Kidney (tissue), 13 donors: ENCODE measurements at regions not wholly inside any gene's neighbourhood (a gene's known extent, or its start where the extent isn't known, plus 50 kb on each side); places are given as distances from the start of the nearest gene placed in this dataset.
"Not testable (repeated sequence)": the region's sequence is repeated elsewhere in the genome, so short reads cannot be mapped to it uniquely, and the experiment has no call there.

Experiments
- DNase-seq, 5 donors: peaks; one replicate each; pipeline ENCODE4 v3.0.0-alpha.2; 2013 to 2020
- FAIRE-seq: peaks from 2 replicates; lab custom pipeline; 2012; peaks lifted over from hg19 to GRCh38; lab: Jason Lieb, UNC
- H3K27ac ChIP-seq, 2 donors: one replicate each; pipeline ENCODE4 v1.7.0; 2013; ENCODE audit warnings: low read depth in 2 of 2, low read length in 2 of 2, inconsistent platforms in 1 of 2
- H3K27me3 ChIP-seq: one replicate; pipeline ENCODE4 v1.7.1; 2013; ENCODE audit warnings: low read length, inconsistent platforms; ENCODE audit not compliant: control insufficient read depth, insufficient read depth
- H3K36me3 ChIP-seq, 3 donors: one replicate each; pipeline versions ENCODE4 v1.7.0 to v1.7.1; 2013; ENCODE audit warnings: low read length in 3 of 3, control low read depth in 1 of 3, inconsistent platforms in 1 of 3; ENCODE audit not compliant: insufficient read depth in 3 of 3, control insufficient read depth in 2 of 3
- H3K4me1 ChIP-seq, 3 donors: one replicate each; pipeline versions ENCODE4 v1.7.0 to v1.7.1; 2013; ENCODE audit warnings: low read length in 3 of 3, inconsistent platforms in 1 of 3, low read depth in 1 of 3; ENCODE audit not compliant: control insufficient read depth in 2 of 3, insufficient read depth in 2 of 3
- H3K4me3 ChIP-seq, 3 donors: one replicate each; pipeline versions ENCODE4 v1.7.0 to v1.8.1; 2013; ENCODE audit warnings: low read length in 3 of 3, control low read depth in 1 of 3, inconsistent platforms in 1 of 3
- H3K9ac ChIP-seq, 3 donors: one replicate each; pipeline versions ENCODE4 v1.7.0 to v1.7.1; 2013; ENCODE audit warnings: low read length in 3 of 3, control low read depth in 1 of 3, inconsistent platforms in 1 of 3
- H3K9me3 ChIP-seq, 3 donors: one replicate each; pipeline versions ENCODE4 v1.7.0 to v1.7.1; 2013; ENCODE audit warnings: low read length in 3 of 3, control low read depth in 1 of 3, inconsistent platforms in 1 of 3; ENCODE audit not compliant: control insufficient read depth in 2 of 3, insufficient read depth in 1 of 3
- intact Hi-C: fragments of 100-400 bp; cut with DNase I; formaldehyde crosslinking; loops from one replicate; pipeline ENCODE4 v1.11.1; 2022
- TF ChIP-seq, protein P1 (sequence below): IDR thresholded peaks from 3 replicates; pipeline ENCODE4 v1.5.1; 2012; ENCODE audit warnings: mild to moderate bottlenecking, moderate library complexity, borderline replicate concordance; ENCODE audit not compliant: insufficient read depth; ENCODE audit errors: extremely low read depth
- donor health status: control.
- donor health status: control.
- donor health status: control.
- donor health status: control.
- donor health status: control.
- donor health status: DM: yes; HTN: yes; CAD: no.
- donor health status: Normal renal cell carcinoma (clear cell type).

DNA sequence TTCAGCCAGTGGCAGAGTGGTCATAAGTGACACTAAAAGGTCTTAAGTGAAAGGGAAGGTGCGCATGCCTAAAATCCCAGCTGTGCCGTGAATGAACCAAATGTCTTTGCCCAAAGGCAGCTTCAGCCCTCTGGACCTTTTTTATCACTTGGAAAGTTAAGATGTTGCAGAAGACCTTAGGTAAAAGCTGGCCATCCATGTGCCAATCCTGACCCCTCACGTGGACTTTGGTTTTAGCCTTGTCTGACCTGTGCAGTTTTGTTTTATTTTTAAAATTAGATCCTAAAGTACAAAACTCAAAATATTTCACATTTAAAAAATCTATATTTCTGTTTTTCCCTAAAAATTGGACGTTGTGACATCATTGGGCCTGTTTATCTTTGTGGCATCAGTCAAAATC is 429.5 kb downstream of the STK39 start:
- no peak overlapping the region for H3K4me3 ChIP-seq
- no peaks in the 10 kb centered on the region for H3K4me1 ChIP-seq
- TF ChIP-seq, protein P1, sequence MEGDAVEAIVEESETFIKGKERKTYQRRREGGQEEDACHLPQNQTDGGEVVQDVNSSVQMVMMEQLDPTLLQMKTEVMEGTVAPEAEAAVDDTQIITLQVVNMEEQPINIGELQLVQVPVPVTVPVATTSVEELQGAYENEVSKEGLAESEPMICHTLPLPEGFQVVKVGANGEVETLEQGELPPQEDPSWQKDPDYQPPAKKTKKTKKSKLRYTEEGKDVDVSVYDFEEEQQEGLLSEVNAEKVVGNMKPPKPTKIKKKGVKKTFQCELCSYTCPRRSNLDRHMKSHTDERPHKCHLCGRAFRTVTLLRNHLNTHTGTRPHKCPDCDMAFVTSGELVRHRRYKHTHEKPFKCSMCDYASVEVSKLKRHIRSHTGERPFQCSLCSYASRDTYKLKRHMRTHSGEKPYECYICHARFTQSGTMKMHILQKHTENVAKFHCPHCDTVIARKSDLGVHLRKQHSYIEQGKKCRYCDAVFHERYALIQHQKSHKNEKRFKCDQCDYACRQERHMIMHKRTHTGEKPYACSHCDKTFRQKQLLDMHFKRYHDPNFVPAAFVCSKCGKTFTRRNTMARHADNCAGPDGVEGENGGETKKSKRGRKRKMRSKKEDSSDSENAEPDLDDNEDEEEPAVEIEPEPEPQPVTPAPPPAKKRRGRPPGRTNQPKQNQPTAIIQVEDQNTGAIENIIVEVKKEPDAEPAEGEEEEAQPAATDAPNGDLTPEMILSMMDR = no peak
- no peak for FAIRE-seq
- no peak overlapping the region for H3K27ac ChIP-seq
- DNase-seq = no peak
- intact Hi-C loops = no loop called here
- no peak overlapping the region for H3K9ac ChIP-seq
- no peaks in the 10 kb centered on the region for H3K9me3 ChIP-seq
- no peaks in the 10 kb centered on the region for H3K27me3 ChIP-seq
- H3K36me3 ChIP-seq = no peaks in the 10 kb centered on the region

DNA sequence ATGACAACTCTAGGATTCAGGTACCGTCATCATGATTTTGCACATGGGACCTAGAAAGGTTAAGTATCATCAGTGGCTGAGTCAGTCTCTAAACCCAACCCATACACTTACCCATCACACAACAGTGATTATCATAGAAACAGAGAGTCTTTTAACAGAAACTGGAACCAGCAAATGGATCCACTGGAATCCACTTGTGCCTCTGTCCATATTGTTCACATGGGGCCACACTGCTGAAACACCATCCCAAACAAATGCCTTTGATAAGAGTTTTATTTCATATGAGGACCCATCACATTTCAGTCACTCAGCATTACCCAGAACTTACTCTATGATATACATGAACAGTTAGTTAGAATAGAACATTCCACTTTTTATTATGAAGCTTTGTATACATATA is 430.0 kb downstream of the STK39 start:
- no peak overlapping the region for H3K27ac ChIP-seq
- H3K36me3 ChIP-seq = no peaks in the 10 kb centered on the region
- no peak overlapping the region for H3K4me3 ChIP-seq
- no peaks in the 10 kb centered on the region for H3K4me1 ChIP-seq
- H3K27me3 ChIP-seq = no peaks in the 10 kb centered on the region
- no peaks in the 10 kb centered on the region for H3K9me3 ChIP-seq
- H3K9ac ChIP-seq = no peak overlapping the region
- TF ChIP-seq, protein P1 = no peak
- no peak for DNase-seq
- FAIRE-seq = no peak
- intact Hi-C loops = no loop called here

DNA sequence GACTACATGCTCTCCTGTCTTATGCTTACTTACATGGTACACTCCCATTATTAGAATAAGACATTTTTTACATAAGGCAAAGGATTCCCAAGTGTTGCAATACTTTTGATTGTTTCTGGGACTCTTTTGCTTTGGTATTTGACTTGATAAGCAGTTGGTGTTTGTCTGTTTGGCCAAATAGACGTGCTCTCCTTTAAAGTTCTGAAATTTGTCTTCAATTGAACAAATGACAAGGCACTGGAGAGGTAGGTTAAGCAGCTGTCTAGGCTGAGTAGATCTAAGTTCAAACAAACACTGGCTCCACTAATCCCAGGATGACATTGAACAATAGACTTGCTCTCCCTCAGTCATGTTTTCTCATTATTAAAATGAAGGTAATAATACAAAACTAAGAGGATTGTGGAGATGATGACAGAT is 430.5 kb downstream of the STK39 start:
- no peak for DNase-seq
- TF ChIP-seq, protein P1 = no peak
- Histone ChIP-seq H3K4me1 (no peaks in the 10 kb centered on the region), H3K36me3 (no peaks in the 10 kb centered on the region), H3K9ac (no peak overlapping the region), H3K27ac (no peak overlapping the region), H3K9me3 (no peaks in the 10 kb centered on the region), H3K27me3 (no peaks in the 10 kb centered on the region), H3K4me3 (no peak overlapping the region)
- intact Hi-C loops = no loop called here
- FAIRE-seq = no peak

DNA sequence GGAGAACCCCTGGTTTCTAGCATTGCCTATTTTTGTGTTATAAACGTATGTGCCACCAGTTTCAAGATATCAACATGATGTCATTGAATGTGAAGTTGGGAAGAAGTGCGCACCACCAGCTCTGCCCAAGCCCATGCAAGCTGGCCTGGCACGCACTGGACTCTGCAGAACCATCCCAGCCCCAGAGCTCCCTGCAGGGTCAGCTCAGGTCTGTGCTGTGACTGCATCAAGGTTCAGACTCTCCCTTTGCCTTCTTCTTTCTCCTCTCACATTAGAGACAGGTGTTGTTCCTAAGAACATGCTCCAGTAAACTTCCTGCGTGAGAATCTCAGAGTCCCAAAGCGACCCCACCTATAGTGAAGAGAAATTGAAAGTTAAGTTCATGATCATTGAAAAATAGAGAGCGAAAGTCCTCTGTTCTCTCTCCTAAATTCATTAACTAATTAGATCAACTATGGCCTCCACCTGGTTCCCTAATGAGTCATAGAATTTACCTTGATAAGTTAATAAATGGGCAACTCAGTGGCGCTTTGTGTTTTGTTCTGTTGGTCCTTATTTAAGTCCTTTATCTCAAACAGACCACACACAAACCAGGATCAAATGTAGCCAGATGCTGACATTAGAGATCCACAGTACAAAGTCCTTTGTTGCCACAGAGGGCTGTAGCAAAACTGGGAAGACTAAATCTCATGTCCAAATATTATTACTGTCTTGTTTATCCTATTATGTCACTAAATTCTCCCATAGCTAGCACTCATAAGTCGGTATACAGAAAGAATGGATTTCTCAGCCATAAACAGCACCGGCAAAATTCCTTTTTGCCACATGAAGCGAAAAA is 432.3 kb downstream of the STK39 start:
- Histone ChIP-seq H3K9ac (no peak overlapping the region), H3K4me1 (no peaks in the 10 kb centered on the region), H3K36me3 (no peaks in the 10 kb centered on the region), H3K9me3 (no peaks in the 10 kb centered on the region), H3K27me3 (no peaks in the 10 kb centered on the region), H3K4me3 (no peak overlapping the region), H3K27ac (no peak overlapping the region)
- intact Hi-C loops = no loop called here
- FAIRE-seq (no peak), DNase-seq (no peak)
- TF ChIP-seq, protein P1 = no peak

DNA sequence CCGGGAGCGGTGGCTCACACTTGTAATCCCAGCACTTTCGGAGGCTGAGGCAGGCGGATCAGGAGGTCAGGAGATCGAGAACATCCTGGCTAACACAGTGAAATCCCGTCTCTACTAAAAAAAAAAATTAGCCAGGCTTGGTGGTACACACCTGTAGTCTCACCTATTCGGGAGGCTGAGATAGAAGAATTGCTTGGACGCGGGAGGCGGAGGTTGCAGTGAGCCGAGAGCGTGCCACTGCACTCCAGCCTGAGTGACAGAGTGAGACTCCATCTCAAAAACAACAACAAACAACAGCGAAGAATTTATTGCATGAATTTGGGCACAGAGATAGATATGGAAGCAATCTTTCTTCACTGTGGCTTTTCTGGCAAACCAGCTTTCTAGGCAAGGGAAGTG is 432.9 kb downstream of the STK39 start:
- H3K27ac ChIP-seq, H3K4me3 ChIP-seq, H3K9ac ChIP-seq, H3K27me3 ChIP-seq, intact Hi-C loops, H3K9me3 ChIP-seq, DNase-seq, H3K36me3 ChIP-seq, FAIRE-seq, H3K4me1 ChIP-seq: not testable (repeated sequence)
